Stimulated activated CD8-positive, alpha-beta memory T cell treated with anti-CD3 and anti-CD28 coated beads, Interleukin-7, amount 100 ng/mL, for 48 hours (primary cell): ENCODE measurements at regions not wholly inside any gene's neighbourhood (a gene's known extent, or its start where the extent isn't known, plus 50 kb on each side); places are given as distances from the start of the nearest gene placed in this dataset.
"Not testable (repeated sequence)": the region's sequence is repeated elsewhere in the genome, so short reads cannot be mapped to it uniquely, and the experiment has no call there.

Experiments
- DNase-seq, 2 donors: peaks; one replicate each; pipeline ENCODE4 v3.0.0-alpha.2; 2020; ENCODE audit warnings: low read depth in 1 of 2; ENCODE audit errors: extremely low read depth in 1 of 2

GRCh38 chr12:126963825-126964224, 1303.1 kb upstream of the TMEM132C start:
- DNase-seq: no peak

- no peak for DNase-seq
These were observed 1300.5 kb upstream of the TMEM132C start for GRCh38 chr12:126966498-126966897.

- DNase-seq: no peak
These were observed 1299.8 kb upstream of the TMEM132C start for GRCh38 chr12:126967152-126967551.

GRCh38 chr12:126974779-126975178, 1292.2 kb upstream of the TMEM132C start:
- no peak for DNase-seq

- no peak for DNase-seq
These were observed 1290.4 kb upstream of the TMEM132C start for GRCh38 chr12:126976579-126976978.

- DNase-seq: not testable (repeated sequence)
These were observed 1287.4 kb upstream of the TMEM132C start for GRCh38 chr12:126979564-126979963.

- DNase-seq: no peak
These were observed 1284.3 kb upstream of the TMEM132C start for GRCh38 chr12:126982707-126983106.

- not testable (repeated sequence) for DNase-seq
These were observed 1283.2 kb upstream of the TMEM132C start for GRCh38 chr12:126983735-126984134.

GRCh38 chr12:126985663-126986062, 1281.3 kb upstream of the TMEM132C start:
- not testable (repeated sequence) for DNase-seq

GRCh38 chr12:126989532-126989931, 1277.4 kb upstream of the TMEM132C start:
- no peak for DNase-seq

- DNase-seq: no peak
These were observed 1273.1 kb upstream of the TMEM132C start for GRCh38 chr12:126993898-126994297.

GRCh38 chr12:126994599-126994998, 1272.4 kb upstream of the TMEM132C start:
- DNase-seq: no peak

- DNase-seq: no peak
These were observed 1268.9 kb upstream of the TMEM132C start for GRCh38 chr12:126998031-126998430.

GRCh38 chr12:126998747-126999285, 1268.2 kb upstream of the TMEM132C start:
- DNase-seq: no peak

GRCh38 chr12:126999352-126999751, 1267.6 kb upstream of the TMEM132C start:
- DNase-seq: no peak

- DNase-seq: no peak
These were observed 1261.6 kb upstream of the TMEM132C start for GRCh38 chr12:127005406-127005805.

GRCh38 chr12:127006972-127007371, 1260.0 kb upstream of the TMEM132C start:
- DNase-seq: no peak

- DNase-seq: no peak
These were observed 1258.1 kb upstream of the TMEM132C start for GRCh38 chr12:127008755-127009403.

- DNase-seq: no peak
These were observed 1254.9 kb upstream of the TMEM132C start for GRCh38 chr12:127012109-127012508.

GRCh38 chr12:127013197-127013596, 1253.8 kb upstream of the TMEM132C start:
- DNase-seq: no peak

- DNase-seq: no peak
These were observed 1252.9 kb upstream of the TMEM132C start for GRCh38 chr12:127014079-127014478.

GRCh38 chr12:127024791-127025190, 1242.2 kb upstream of the TMEM132C start:
- DNase-seq: no peak

- DNase-seq: no peak
These were observed 1241.4 kb upstream of the TMEM132C start for GRCh38 chr12:127025545-127025944.
